ENCODE measurements at regions not wholly inside any gene's neighbourhood (a gene's known extent, or its start where the extent isn't known, plus 50 kb on each side); places are given as distances from the start of the nearest gene placed in this dataset.

- Histone ChIP-seq H3K4me2 (ENCODE audit: low read length) (no peak overlapping the region), H3K9ac (ENCODE audit: low read length) (no peak overlapping the region), H3K9me2 (ENCODE audit: insufficient read depth) (no peaks in the 10 kb centered on the region), H3K9me3 (ENCODE audit: control insufficient read depth in 1 of 2, insufficient read depth in 1 of 2, low read depth in 1 of 2, low read length in 2 of 2) (peaks cover 10% of the 10 kb centered on the region in 2 experiments; a peak in 2 of 4 replicates), H3K27ac (ENCODE audit: low read depth, low read length) (no peak overlapping the region), H3K27me3 (ENCODE audit: insufficient read depth, low read length) (no peaks in the 10 kb centered on the region), H3K4me1 (ENCODE audit: control insufficient read depth in 1 of 2, insufficient read depth in 2 of 2, low read length in 2 of 2) (no peaks in the 10 kb centered on the region), H3K4me3 (replicated peaks in 1 of 2; ENCODE audit: low read depth in 1 of 2, low read length in 2 of 2) (no peak overlapping the region), H3K79me2 (ENCODE audit: insufficient read depth, low read length) (no peaks in the 10 kb centered on the region), H4K20me1 (ENCODE audit: insufficient read depth) (no peaks in the 10 kb centered on the region), H3K36me3 (ENCODE audit: control insufficient read depth in 1 of 2, insufficient read depth in 2 of 2, low read length in 2 of 2) (no peaks in the 10 kb centered on the region), H2AFZ (ENCODE audit: low read depth, low read length, poor library complexity, severe bottlenecking) (no peak overlapping the region)
- intact Hi-C loops (cut with micrococcal nuclease) = no loop called here
- ATAC-seq (no peak), DNase-seq (ENCODE audit: low read depth, low spot score) (no peak)
- ChIA-PET POLR2A (no interaction called here), CTCF (no interaction called here), RAD21 (ENCODE audit: low non-redundant PET in 1 of 2, low total read pairs in 2 of 2, uncharacterized antibody in 2 of 2, unreplicated experiment in 2 of 2) (no interaction called here)
- TF ChIP-seq MAX (IDR thresholded peaks at IDR 0.05) (no peak), TCF7L2 (IDR thresholded peaks at IDR 0.05; ENCODE audit: borderline replicate concordance, extremely low read depth, insufficient read depth, insufficient read length) (no peak), SP1 (IDR thresholded peaks at IDR 0.05; ENCODE audit: low read depth) (no peak), FOSL1 (IDR thresholded peaks at IDR 0.05; ENCODE audit: low read depth) (no peak), ZFX (IDR thresholded peaks at IDR 0.05) (no peak), POLR2A (IDR thresholded peaks at IDR 0.05; ENCODE audit: borderline replicate concordance, extremely low read depth, insufficient read depth, insufficient read length) (no peak), RAD21 (IDR thresholded peaks at IDR 0.05; ENCODE audit: low read depth) (no peak), POLR2AphosphoS5 (IDR thresholded peaks at IDR 0.05; ENCODE audit: low read depth, low read length) (no peak), JUND (IDR thresholded peaks at IDR 0.05) (no peak), REST (IDR thresholded peaks at IDR 0.05; ENCODE audit: low read depth) (no peak), EZH2 (IDR thresholded peaks at IDR 0.05) (no peak), CEBPB (IDR thresholded peaks at IDR 0.05; ENCODE audit: low read depth) (no peak)
- BruUV-seq (replicated peaks) = no TSS peak
Observed at GRCh38 chr18:66764230-66764629, 160.3 kb upstream of the CDH19 start.

Data from HCT116 (cell line).